ENCODE measurements at regions not wholly inside any gene's neighbourhood (a gene's known extent, or its start where the extent isn't known, plus 50 kb on each side); places are given as distances from the start of the nearest gene placed in this dataset.

GRCh38 chr5:71802673-71803072 is 83.6 kb downstream of the CARTPT start:
- H3K4me3 ChIP-seq (ENCODE audit: low read depth, low read length), result no peak overlapping the region
- no peak overlapping the region for H3K9ac ChIP-seq (ENCODE audit: low read length)
- WGBS (ENCODE audit: extremely low coverage, insufficient coverage, insufficient read length), result no CpG with 5 or more reads among the region's 4 CpGs
- H3K79me2 ChIP-seq (ENCODE audit: control insufficient read depth, insufficient read depth, low read length, poor library complexity), result no peaks in the 10 kb centered on the region
- no peak overlapping the region for H2BK120ac ChIP-seq (ENCODE audit: insufficient read depth, low read length, poor library complexity)
- no peak overlapping the region for H3K18ac ChIP-seq (ENCODE audit: low read length)
- no peak for DNase-seq
- no peaks in the 10 kb centered on the region for H3K9me3 ChIP-seq (ENCODE audit: insufficient read depth, low read depth, low read length)
- H3K27ac ChIP-seq (ENCODE audit: low read depth, low read length), result no peak overlapping the region
- no peaks in the 10 kb centered on the region for H3K27me3 ChIP-seq (ENCODE audit: insufficient read depth, low read length)
- no peaks in the 10 kb centered on the region for H3K4me1 ChIP-seq (ENCODE audit: control insufficient read depth in 1 of 2, insufficient read depth in 2 of 2, low read length in 2 of 2)
- H3K79me1 ChIP-seq (ENCODE audit: low read length), result no peaks in the 10 kb centered on the region
- H2AFZ ChIP-seq (ENCODE audit: insufficient read depth, low read length, poor library complexity), result no peak overlapping the region
- no peak overlapping the region for H3K4ac ChIP-seq (ENCODE audit: low read depth, low read length)
- H4K8ac ChIP-seq (ENCODE audit: low read depth, low read length), result no peak overlapping the region
- no peak overlapping the region for H2BK5ac ChIP-seq (ENCODE audit: low read depth, low read length, poor library complexity)
- H4K91ac ChIP-seq (ENCODE audit: low read depth, low read length), result no peak overlapping the region
- no peak overlapping the region for H3K4me2 ChIP-seq (ENCODE audit: low read length)
- no peaks in the 10 kb centered on the region for H3K36me3 ChIP-seq (ENCODE audit: control insufficient read depth in 1 of 2, insufficient read depth in 2 of 2, low read length in 2 of 2)
- H3K23ac ChIP-seq (ENCODE audit: low read length), result no peak overlapping the region
- H2AK5ac ChIP-seq (ENCODE audit: low read length), result no peak overlapping the region
- H2BK12ac ChIP-seq (ENCODE audit: low read length), result no peak overlapping the region
- H4K12ac ChIP-seq (ENCODE audit: low read depth, low read length), result no peak overlapping the region
- no peak overlapping the region for H3K14ac ChIP-seq (ENCODE audit: low read length)

- DNase-seq, result no peak
- no peak overlapping the region for H3K27ac ChIP-seq (ENCODE audit: low read depth, low read length)
- no peak overlapping the region for H2BK5ac ChIP-seq (ENCODE audit: low read depth, low read length, poor library complexity)
- no peak overlapping the region for H4K8ac ChIP-seq (ENCODE audit: low read depth, low read length)
- no peak overlapping the region for H3K23ac ChIP-seq (ENCODE audit: low read length)
- no peaks in the 10 kb centered on the region for H3K79me2 ChIP-seq (ENCODE audit: control insufficient read depth, insufficient read depth, low read length, poor library complexity)
- H4K91ac ChIP-seq (ENCODE audit: low read depth, low read length), result no peak overlapping the region
- no peak overlapping the region for H3K4ac ChIP-seq (ENCODE audit: low read depth, low read length)
- no peak overlapping the region for H2BK12ac ChIP-seq (ENCODE audit: low read length)
- H3K4me2 ChIP-seq (ENCODE audit: low read length), result no peak overlapping the region
- no peaks in the 10 kb centered on the region for H3K36me3 ChIP-seq (ENCODE audit: control insufficient read depth in 1 of 2, insufficient read depth in 2 of 2, low read length in 2 of 2)
- no peak overlapping the region for H3K18ac ChIP-seq (ENCODE audit: low read length)
- H2BK120ac ChIP-seq (ENCODE audit: insufficient read depth, low read length, poor library complexity), result no peak overlapping the region
- H3K27me3 ChIP-seq (ENCODE audit: insufficient read depth, low read length), result no peaks in the 10 kb centered on the region
- H3K79me1 ChIP-seq (ENCODE audit: low read length), result no peaks in the 10 kb centered on the region
- H3K9me3 ChIP-seq (ENCODE audit: insufficient read depth, low read depth, low read length), result no peaks in the 10 kb centered on the region
- H2AFZ ChIP-seq (ENCODE audit: insufficient read depth, low read length, poor library complexity), result no peak overlapping the region
- no peak overlapping the region for H4K12ac ChIP-seq (ENCODE audit: low read depth, low read length)
- no peaks in the 10 kb centered on the region for H3K4me1 ChIP-seq (ENCODE audit: control insufficient read depth in 1 of 2, insufficient read depth in 2 of 2, low read length in 2 of 2)
- H3K14ac ChIP-seq (ENCODE audit: low read length), result no peak overlapping the region
- no peak overlapping the region for H3K4me3 ChIP-seq (ENCODE audit: low read depth, low read length)
- H3K9ac ChIP-seq (ENCODE audit: low read length), result no peak overlapping the region
- no CpG with 5 or more reads among the region's 1 CpG for WGBS (ENCODE audit: extremely low coverage, insufficient coverage, insufficient read length)
- H2AK5ac ChIP-seq (ENCODE audit: low read length), result no peak overlapping the region
Observed at GRCh38 chr5:71806711-71807110, 87.6 kb downstream of the CARTPT start.

GRCh38 chr5:71807909-71808308 is 88.8 kb downstream of the CARTPT start:
- H3K23ac ChIP-seq (ENCODE audit: low read length), result no peak overlapping the region
- H4K12ac ChIP-seq (ENCODE audit: low read depth, low read length), result no peak overlapping the region
- no peak overlapping the region for H3K9ac ChIP-seq (ENCODE audit: low read length)
- no peak overlapping the region for H2BK5ac ChIP-seq (ENCODE audit: low read depth, low read length, poor library complexity)
- no peaks in the 10 kb centered on the region for H3K36me3 ChIP-seq (ENCODE audit: control insufficient read depth in 1 of 2, insufficient read depth in 2 of 2, low read length in 2 of 2)
- no peak overlapping the region for H3K4me2 ChIP-seq (ENCODE audit: low read length)
- H4K91ac ChIP-seq (ENCODE audit: low read depth, low read length), result no peak overlapping the region
- H2AFZ ChIP-seq (ENCODE audit: insufficient read depth, low read length, poor library complexity), result no peak overlapping the region
- H3K18ac ChIP-seq (ENCODE audit: low read length), result no peak overlapping the region
- H3K27me3 ChIP-seq (ENCODE audit: insufficient read depth, low read length), result no peaks in the 10 kb centered on the region
- no peaks in the 10 kb centered on the region for H3K9me3 ChIP-seq (ENCODE audit: insufficient read depth, low read depth, low read length)
- no peak overlapping the region for H2BK120ac ChIP-seq (ENCODE audit: insufficient read depth, low read length, poor library complexity)
- H3K4ac ChIP-seq (ENCODE audit: low read depth, low read length), result no peak overlapping the region
- H2BK12ac ChIP-seq (ENCODE audit: low read length), result no peak overlapping the region
- no peak overlapping the region for H2AK5ac ChIP-seq (ENCODE audit: low read length)
- no peak overlapping the region for H4K8ac ChIP-seq (ENCODE audit: low read depth, low read length)
- H3K14ac ChIP-seq (ENCODE audit: low read length), result no peak overlapping the region
- H3K79me1 ChIP-seq (ENCODE audit: low read length), result no peaks in the 10 kb centered on the region
- H3K4me1 ChIP-seq (ENCODE audit: control insufficient read depth in 1 of 2, insufficient read depth in 2 of 2, low read length in 2 of 2), result no peaks in the 10 kb centered on the region
- WGBS (ENCODE audit: extremely low coverage, insufficient coverage, insufficient read length), result no CpG with 5 or more reads among the region's 4 CpGs
- no peaks in the 10 kb centered on the region for H3K79me2 ChIP-seq (ENCODE audit: control insufficient read depth, insufficient read depth, low read length, poor library complexity)
- no peak overlapping the region for H3K27ac ChIP-seq (ENCODE audit: low read depth, low read length)
- no peak overlapping the region for H3K4me3 ChIP-seq (ENCODE audit: low read depth, low read length)
- no peak for DNase-seq

- Histone ChIP-seq H3K18ac (ENCODE audit: low read length) (no peak overlapping the region), H3K14ac (ENCODE audit: low read length) (no peak overlapping the region), H3K36me3 (ENCODE audit: control insufficient read depth in 1 of 2, insufficient read depth in 2 of 2, low read length in 2 of 2) (no peaks in the 10 kb centered on the region), H3K9ac (ENCODE audit: low read length) (no peak overlapping the region), H2BK120ac (ENCODE audit: insufficient read depth, low read length, poor library complexity) (no peak overlapping the region), H3K4ac (ENCODE audit: low read depth, low read length) (no peak overlapping the region), H3K4me3 (ENCODE audit: low read depth, low read length) (no peak overlapping the region), H3K27ac (ENCODE audit: low read depth, low read length) (no peak overlapping the region), H4K8ac (ENCODE audit: low read depth, low read length) (no peak overlapping the region), H3K4me2 (ENCODE audit: low read length) (no peak overlapping the region), H3K79me2 (ENCODE audit: control insufficient read depth, insufficient read depth, low read length, poor library complexity) (no peaks in the 10 kb centered on the region), H4K91ac (ENCODE audit: low read depth, low read length) (no peak overlapping the region), H4K12ac (ENCODE audit: low read depth, low read length) (no peak overlapping the region), H2BK12ac (ENCODE audit: low read length) (no peak overlapping the region), H3K79me1 (ENCODE audit: low read length) (no peaks in the 10 kb centered on the region), H2AFZ (ENCODE audit: insufficient read depth, low read length, poor library complexity) (no peak overlapping the region), H3K27me3 (ENCODE audit: insufficient read depth, low read length) (no peaks in the 10 kb centered on the region), H3K23ac (ENCODE audit: low read length) (no peak overlapping the region), H3K4me1 (ENCODE audit: control insufficient read depth in 1 of 2, insufficient read depth in 2 of 2, low read length in 2 of 2) (no peaks in the 10 kb centered on the region), H2BK5ac (ENCODE audit: low read depth, low read length, poor library complexity) (no peak overlapping the region), H3K9me3 (ENCODE audit: insufficient read depth, low read depth, low read length) (no peaks in the 10 kb centered on the region), H2AK5ac (ENCODE audit: low read length) (no peak overlapping the region)
- no peak for DNase-seq
- WGBS (ENCODE audit: extremely low coverage, insufficient coverage, insufficient read length), result no CpG with 5 or more reads among the region's 2 CpGs
Observed at GRCh38 chr5:71809446-71809845, 90.4 kb downstream of the CARTPT start.

All from trophoblast cell (in vitro differentiated cells and primary cell).